ENCODE measurements at regions not wholly inside any gene's neighbourhood (a gene's known extent, or its start where the extent isn't known, plus 50 kb on each side); places are given as distances from the start of the nearest gene placed in this dataset.

GRCh38 chr9:29740518-29740917, 2167.2 kb upstream of the C9orf72 start:
- no peak for DNase-seq (ENCODE audit: low read depth in 2 of 3, low spot score in 1 of 3)

GRCh38 chr9:29741169-29741568, 2167.9 kb upstream of the C9orf72 start:
- no peak for DNase-seq (ENCODE audit: low read depth in 2 of 3, low spot score in 1 of 3)

DNA sequence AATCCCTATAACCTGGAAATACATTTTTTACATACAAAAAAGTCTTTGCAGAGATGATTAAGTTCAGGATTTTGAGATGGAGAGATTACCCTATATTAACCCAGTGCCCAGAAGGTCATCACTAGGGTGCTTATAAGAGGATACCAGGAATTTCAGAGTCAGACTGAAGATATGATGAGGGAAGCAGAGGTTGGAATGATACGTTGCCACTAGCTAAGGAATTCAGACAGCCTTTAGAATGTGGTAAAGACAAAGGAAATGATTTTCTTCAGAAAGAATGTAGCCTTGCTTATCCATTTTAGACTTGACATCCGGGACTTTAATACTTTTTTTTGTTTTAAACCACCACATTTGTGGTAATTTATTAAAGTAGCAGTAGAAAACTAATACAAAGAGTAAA, 2176.8 kb upstream of the C9orf72 start:
- no peak for DNase-seq (ENCODE audit: low read depth in 2 of 3, low spot score in 1 of 3)

DNA sequence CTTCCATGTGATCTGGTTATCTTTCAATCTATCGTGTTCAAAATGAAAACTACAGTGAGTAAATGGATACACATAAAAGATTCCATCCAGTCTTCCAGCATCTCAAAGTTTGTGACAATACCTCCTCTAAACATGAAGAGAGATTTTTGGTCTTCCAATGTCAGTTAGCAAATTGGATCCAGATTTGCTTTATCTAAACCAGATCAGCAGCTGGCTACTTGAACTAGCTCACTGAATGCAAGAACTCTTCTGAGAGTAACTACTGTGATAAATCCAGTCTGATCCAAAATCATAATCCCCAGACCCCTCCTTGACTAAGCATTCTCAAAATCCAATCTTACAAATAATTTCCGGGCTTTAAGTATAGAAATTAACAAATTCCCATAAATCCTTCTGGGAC, 2177.9 kb upstream of the C9orf72 start:
- no peak for DNase-seq (ENCODE audit: low read depth in 2 of 3, low spot score in 1 of 3)

- DNase-seq (ENCODE audit: low read depth in 2 of 3, low spot score in 1 of 3): no peak
Observed at GRCh38 chr9:29753638-29754037, 2180.4 kb upstream of the C9orf72 start.

GRCh38 chr9:29769019-29769418, 2195.7 kb upstream of the C9orf72 start:
- no peak for DNase-seq (ENCODE audit: low read depth in 2 of 3, low spot score in 1 of 3)

GRCh38 chr9:29773676-29774075, 2200.4 kb upstream of the C9orf72 start:
- DNase-seq (ENCODE audit: low read depth in 2 of 3, low spot score in 1 of 3): no peak

DNA sequence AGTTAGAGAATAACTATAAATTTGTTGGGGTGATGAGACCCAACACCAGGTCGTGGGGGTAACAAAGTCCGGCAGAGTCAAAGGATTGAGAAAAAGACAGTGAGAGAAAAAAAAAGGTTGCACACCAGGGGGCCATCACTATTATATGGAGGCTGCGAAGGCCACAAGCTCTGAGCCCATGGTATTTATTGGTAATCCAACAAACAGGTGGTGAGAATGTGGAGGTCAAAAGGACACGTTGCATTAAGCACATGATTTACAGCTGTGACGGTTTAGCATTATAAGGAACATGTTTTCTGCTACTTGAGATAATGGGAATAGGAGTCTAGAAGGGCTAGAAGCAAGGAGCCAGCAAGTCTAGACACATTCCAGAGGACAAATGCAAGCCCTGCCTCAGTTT, 2202.2 kb upstream of the C9orf72 start:
- DNase-seq (ENCODE audit: low read depth in 2 of 3, low spot score in 1 of 3): no peak

- no peak for DNase-seq (ENCODE audit: low read depth in 2 of 3, low spot score in 1 of 3)
Observed at GRCh38 chr9:29778281-29778849, 2205.1 kb upstream of the C9orf72 start.

- DNase-seq (ENCODE audit: low read depth in 2 of 3, low spot score in 1 of 3): no peak
Observed at GRCh38 chr9:29793970-29794369, 2220.7 kb upstream of the C9orf72 start.

DNA sequence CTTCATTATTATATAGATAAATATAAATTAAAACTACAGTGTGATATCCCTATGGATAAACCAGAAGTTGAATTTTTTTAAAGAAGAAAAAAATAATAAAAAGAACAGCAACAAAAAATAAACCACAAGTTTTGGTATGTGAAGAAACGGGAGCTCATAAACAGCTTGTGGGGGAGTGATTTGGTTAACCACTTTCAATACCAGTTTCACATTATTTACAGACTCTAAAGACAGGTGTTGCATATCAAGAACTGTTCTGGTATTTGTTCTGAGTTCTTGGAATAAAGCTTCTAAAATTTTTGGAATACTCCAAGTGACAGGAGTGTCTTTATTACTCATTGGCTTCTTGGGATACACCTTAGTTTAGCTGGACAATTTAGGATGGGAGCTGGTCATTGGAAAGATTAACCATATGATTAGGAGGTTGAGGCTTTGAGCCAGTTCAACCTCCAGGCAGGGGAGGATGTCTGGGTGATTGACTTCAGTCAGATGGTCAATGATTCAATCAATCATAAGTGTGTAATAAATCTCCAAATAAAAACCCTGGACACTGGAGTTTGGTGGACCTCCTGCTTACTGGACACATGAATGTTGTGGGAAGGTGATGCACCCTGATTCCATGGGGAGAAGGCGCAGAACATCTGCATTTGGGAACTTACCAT, 2223.1 kb upstream of the C9orf72 start:
- DNase-seq (ENCODE audit: low read depth in 2 of 3, low spot score in 1 of 3): no peak

DNA sequence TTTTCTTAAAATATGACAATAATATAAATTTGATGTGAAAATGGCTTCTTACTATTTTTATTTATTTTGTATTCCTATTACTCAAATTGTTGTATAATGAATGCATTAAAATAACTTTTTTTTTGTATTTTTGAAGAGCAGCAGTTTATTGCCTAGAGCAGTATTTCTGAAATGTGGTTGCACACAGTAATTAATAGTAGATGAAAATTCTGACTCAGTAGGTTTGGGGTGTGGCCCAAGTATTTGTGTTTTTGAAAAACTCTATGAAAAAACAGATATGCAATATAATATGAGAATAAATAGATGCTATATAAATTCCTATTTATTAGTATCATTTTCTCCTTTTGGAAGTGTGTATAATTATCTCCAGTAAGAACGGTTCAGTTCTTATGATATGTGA, 2225.3 kb upstream of the C9orf72 start:
- DNase-seq (ENCODE audit: low read depth in 2 of 3, low spot score in 1 of 3): no peak

- no peak for DNase-seq (ENCODE audit: low read depth in 2 of 3, low spot score in 1 of 3)
Observed at GRCh38 chr9:29799227-29799626, 2225.9 kb upstream of the C9orf72 start.

- DNase-seq (ENCODE audit: low read depth in 2 of 3, low spot score in 1 of 3): no peak
Observed at GRCh38 chr9:29800821-29801220, 2227.5 kb upstream of the C9orf72 start.

GRCh38 chr9:29802454-29802853, 2229.2 kb upstream of the C9orf72 start:
- DNase-seq (ENCODE audit: low read depth in 2 of 3, low spot score in 1 of 3): no peak

- no peak for DNase-seq (ENCODE audit: low read depth in 2 of 3, low spot score in 1 of 3)
Observed at GRCh38 chr9:29806937-29807618, 2233.8 kb upstream of the C9orf72 start.

- DNase-seq (ENCODE audit: low read depth in 2 of 3, low spot score in 1 of 3): no peak
Observed at GRCh38 chr9:29816954-29817703, 2243.8 kb upstream of the C9orf72 start.

- no peak for DNase-seq (ENCODE audit: low read depth in 2 of 3, low spot score in 1 of 3)
Observed at GRCh38 chr9:29822458-29822857, 2249.2 kb upstream of the C9orf72 start.

DNA sequence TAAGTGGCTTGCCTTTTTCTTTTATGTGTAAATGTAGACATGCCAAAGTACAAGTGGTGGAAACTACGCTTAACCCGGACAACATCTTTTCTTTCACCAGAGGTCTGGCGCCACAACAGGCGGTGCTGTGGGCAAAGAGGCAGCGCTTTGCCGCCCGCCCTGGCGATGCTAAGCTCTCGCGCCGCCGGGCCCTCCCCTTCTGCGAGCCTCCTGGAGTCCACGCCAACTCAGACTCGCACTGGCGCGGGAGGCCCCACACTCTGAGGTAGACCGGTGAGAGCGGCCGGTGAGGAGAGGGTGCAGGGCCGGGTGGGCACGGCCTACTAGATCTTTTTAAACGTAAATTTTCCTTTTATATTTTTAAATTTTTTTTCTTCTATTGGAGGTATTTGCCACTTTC, 2253.1 kb upstream of the C9orf72 start:
- DNase-seq (ENCODE audit: low read depth in 2 of 3, low spot score in 1 of 3): no peak

- DNase-seq (ENCODE audit: low read depth in 2 of 3, low spot score in 1 of 3): no peak
Observed at GRCh38 chr9:29830821-29831220, 2257.5 kb upstream of the C9orf72 start.

- DNase-seq (ENCODE audit: low read depth in 2 of 3, low spot score in 1 of 3): no peak
Observed at GRCh38 chr9:29838491-29839020, 2265.3 kb upstream of the C9orf72 start.

GRCh38 chr9:29844251-29844650, 2271.0 kb upstream of the C9orf72 start:
- DNase-seq (ENCODE audit: low read depth in 2 of 3, low spot score in 1 of 3): no peak
